B cell (primary cell): ENCODE measurements at regions not wholly inside any gene's neighbourhood (a gene's known extent, or its start where the extent isn't known, plus 50 kb on each side); places are given as distances from the start of the nearest gene placed in this dataset.

Experiments
- ATAC-seq: fragments of 200-7000 bp; cut with Tn5 transposase; one replicate; pipeline ENCODE4 v1.10.0; 2021; ENCODE audit warnings: low read depth, mild to moderate bottlenecking, moderate number of reproducible peaks, moderate library complexity
- CTCF ChIA-PET: fragments of 350-600 bp; sonication (Branson Sonifier 250); formaldehyde crosslinking; loops from one replicate; lab custom pipeline; 2021; ENCODE audit warnings: antibody characterized with exemption, inconsistent platforms; lab: Charles Lee
- POLR2A ChIA-PET: fragments of 350-600 bp; sonication (Branson Sonifier 250); formaldehyde crosslinking; loops from one replicate; lab custom pipeline; 2021; ENCODE audit warnings: antibody characterized with exemption; lab: Charles Lee
- DNase-seq: peaks from one replicate; pipeline ENCODE4 v3.0.0; 2013
- H2AFZ ChIP-seq: 2 replicates; pipeline ENCODE4 v1.6.1; 2012; ENCODE audit warnings: mild to moderate bottlenecking, low read depth, low read length; ENCODE audit not compliant: insufficient read depth, poor library complexity, severe bottlenecking
- H3K27ac ChIP-seq, 2 donors: 1 replicate in 1 of 2; 2 replicates in 1 of 2; pipeline ENCODE4 v1.5.1; 2012 to 2013; ENCODE audit warnings: low read length in 2 of 2, mild to moderate bottlenecking in 2 of 2, moderate library complexity in 1 of 2
- H3K27me3 ChIP-seq, 4 experiments: fragments of 200-600 bp in 1 of 4; sonication (generic) in 1 of 4; replicated peaks in 1 of 4; 1 replicate in 2 of 4; 2 replicates in 2 of 4; pipeline versions ENCODE4 v1.6.1 to v1.7.0; 2013 to 2016; ENCODE audit warnings: low read length in 3 of 4, mild to moderate bottlenecking in 2 of 4, mixed read lengths in 1 of 4, moderate library complexity in 1 of 4; ENCODE audit not compliant: insufficient read depth in 4 of 4, control insufficient read depth in 3 of 4; ENCODE audit errors: control extremely low read depth in 1 of 4
- H3K36me3 ChIP-seq, 2 experiments: replicated peaks in 1 of 2; 1 replicate in 1 of 2; 2 replicates in 1 of 2; pipeline versions ENCODE4 v1.6.1 to v1.7.1; 2013; ENCODE audit warnings: low read length in 1 of 2; ENCODE audit not compliant: insufficient read depth in 2 of 2, control insufficient read depth in 1 of 2; ENCODE audit errors: control extremely low read depth in 1 of 2, extremely low read depth in 1 of 2
- H3K4me1 ChIP-seq, 2 donors: fragments of 200-600 bp in 1 of 2; sonication (generic) in 1 of 2; 1 replicate in 1 of 2; 2 replicates in 1 of 2; pipeline versions ENCODE4 v1.5.1 to v1.6.1; 2013 to 2017; ENCODE audit warnings: low read length in 2 of 2; ENCODE audit not compliant: control insufficient read depth in 2 of 2, insufficient read depth in 2 of 2
- H3K4me2 ChIP-seq: replicated peaks from 2 replicates; pipeline ENCODE3; 2012; ENCODE audit warnings: mild to moderate bottlenecking, low read depth, low read length; ENCODE audit not compliant: poor library complexity, severe bottlenecking
- H3K4me3 ChIP-seq, 5 experiments: fragments of 200-600 bp in 1 of 5; sonication (generic) in 1 of 5; 1 replicate in 3 of 5; 2 replicates in 2 of 5; pipeline versions ENCODE4 v1.5.1 to v1.7.0; 2011 to 2016; ENCODE audit warnings: low read length in 4 of 5, mild to moderate bottlenecking in 4 of 5, low read depth in 2 of 5, control low read depth in 1 of 5, moderate library complexity in 1 of 5; ENCODE audit not compliant: insufficient read depth in 1 of 5; ENCODE audit errors: control extremely low read depth in 1 of 5, extremely low read depth in 1 of 5
- H3K79me2 ChIP-seq: fragments of 200-600 bp; sonication (generic); one replicate; pipeline ENCODE4 v1.6.0; 2016; ENCODE audit warnings: low read length; ENCODE audit not compliant: control insufficient read depth, insufficient read depth
- H3K9ac ChIP-seq: fragments of 200-600 bp; sonication (generic); 2 replicates; pipeline ENCODE4 v1.6.1; 2017; ENCODE audit warnings: mild to moderate bottlenecking, low read length, moderate library complexity
- H3K9me3 ChIP-seq, 3 donors: one replicate each; pipeline versions ENCODE4 v1.6.1 to v1.7.1; 2013; ENCODE audit warnings: low read length in 2 of 3; ENCODE audit not compliant: control insufficient read depth in 2 of 3, insufficient read depth in 1 of 3; ENCODE audit errors: control extremely low read depth in 1 of 3
- H4K20me1 ChIP-seq: 2 replicates; pipeline ENCODE4 v1.6.0; 2012; ENCODE audit warnings: mild to moderate bottlenecking, low read length; ENCODE audit not compliant: insufficient read depth, control insufficient read depth, poor library complexity, severe bottlenecking
- H3K27ac Mint-ChIP-seq: one replicate; pipeline ENCODE4 v1.8.0; 2021; ENCODE audit warnings: mixed read lengths
- H3K27me3 Mint-ChIP-seq: one replicate; pipeline ENCODE4 v1.8.0; 2021; ENCODE audit warnings: mixed read lengths
- H3K4me1 Mint-ChIP-seq: one replicate; pipeline ENCODE4 v1.8.0; 2021; ENCODE audit warnings: mixed read lengths
- H3K4me3 Mint-ChIP-seq: one replicate; pipeline ENCODE4 v1.8.0; 2021; ENCODE audit warnings: mixed read lengths
- H3K9me3 Mint-ChIP-seq: one replicate; pipeline ENCODE4 v1.8.0; 2022; ENCODE audit warnings: mixed read lengths; ENCODE audit not compliant: insufficient read depth
- CTCF ChIP-seq: fragments of 200-600 bp; IDR thresholded peaks from one replicate; pipeline ENCODE4 v1.8.0; 2022; ENCODE audit warnings: antibody characterized with exemption, mild to moderate bottlenecking
- EZH2 ChIP-seq: IDR thresholded peaks from 2 replicates; pipeline ENCODE4 v1.6.1; 2012; ENCODE audit warnings: borderline replicate concordance, low read depth, mild to moderate bottlenecking, moderate library complexity, low read length; ENCODE audit not compliant: insufficient read depth, poor library complexity, severe bottlenecking
- WGBS: methylation state at CpG from one replicate; pipeline ENCODE4 v1.1.5; 2013; ENCODE audit warnings: missing lambda C conversion rate; ENCODE audit not compliant: insufficient coverage; 5-methylcytosine and 5-hydroxymethylcytosine counted together
- intact Hi-C: fragments of 100-400 bp; cut with micrococcal nuclease; formaldehyde crosslinking; loops from one replicate; pipeline ENCODE4 v1.10.0; 2022

GRCh38 chr9:99622679-99623078, 199.0 kb upstream of the NR4A3 start:
- Mint-ChIP-seq H3K4me1 (peaks cover 2% of the 10 kb centered on the region), H3K9me3 (no peaks in the 10 kb centered on the region), H3K4me3 (no peak overlapping the region), H3K27ac (no peak overlapping the region), H3K27me3 (no peaks in the 10 kb centered on the region)
- 98% methylated on average over 6 of the region's 8 CpGs for WGBS
- intact Hi-C loops: no loop called here
- Histone ChIP-seq H3K36me3 (no peaks in the 10 kb centered on the region), H3K9ac (no peak overlapping the region), H3K27ac (no peak overlapping the region), H2AFZ (no peak overlapping the region), H3K4me1 (no peaks in the 10 kb centered on the region), H3K4me3 (no peak overlapping the region), H4K20me1 (no peaks in the 10 kb centered on the region), H3K27me3 (no peaks in the 10 kb centered on the region), H3K79me2 (no peaks in the 10 kb centered on the region), H3K9me3 (no peaks in the 10 kb centered on the region), H3K4me2 (no peak overlapping the region)
- ChIA-PET CTCF (interaction anchor here (0.9 kb wide), 1 partner anchor 24 kb away, joined by 5 read pairs; no protein-coding TSS in a partner anchor), POLR2A (no interaction called here)
- no peak for TF ChIP-seq CTCF
- TF ChIP-seq EZH2: no peak
- no peak for DNase-seq
- no peak for ATAC-seq

GRCh38 chr9:99623780-99624364, 197.8 kb upstream of the NR4A3 start:
- Histone ChIP-seq H3K27me3 (no peaks in the 10 kb centered on the region), H3K9me3 (no peaks in the 10 kb centered on the region), H4K20me1 (no peaks in the 10 kb centered on the region), H3K27ac (no peak overlapping the region), H3K36me3 (no peaks in the 10 kb centered on the region), H3K9ac (no peak overlapping the region), H3K79me2 (no peaks in the 10 kb centered on the region), H2AFZ (no peak overlapping the region), H3K4me3 (no peak overlapping the region), H3K4me1 (peaks cover 7 to 8% of the 10 kb centered on the region in 2 donors), H3K4me2 (no peak overlapping the region)
- no peak for DNase-seq
- no peak overlapping the region for H3K4me3 Mint-ChIP-seq
- no peak for TF ChIP-seq EZH2
- TF ChIP-seq CTCF: no peak
- intact Hi-C loops: no loop called here
- H3K27me3 Mint-ChIP-seq: no peaks in the 10 kb centered on the region
- 78% methylated on average over 2 of the region's 3 CpGs for WGBS
- ATAC-seq: no peak
- no peak overlapping the region for H3K27ac Mint-ChIP-seq
- no peaks in the 10 kb centered on the region for H3K9me3 Mint-ChIP-seq
- CTCF ChIA-PET: no interaction called here
- POLR2A ChIA-PET: no interaction called here
- peaks cover 10% of the 10 kb centered on the region for H3K4me1 Mint-ChIP-seq
